ES-I3 (cell line): ENCODE measurements at regions not wholly inside any gene's neighbourhood (a gene's known extent, or its start where the extent isn't known, plus 50 kb on each side); places are given as distances from the start of the nearest gene placed in this dataset.

Source experiments
- H3K36me3 ChIP-seq: 2 replicates; pipeline ENCODE4 v1.6.1; 2013; ENCODE audit warnings: mild to moderate bottlenecking, low read length, control low read depth, moderate library complexity; ENCODE audit not compliant: insufficient read depth
- H3K4me1 ChIP-seq: 2 replicates; pipeline ENCODE4 v1.6.1; 2013; ENCODE audit warnings: mild to moderate bottlenecking, control low read depth, low read length; ENCODE audit not compliant: insufficient read depth
- H3K9ac ChIP-seq: 2 replicates; pipeline ENCODE4 v1.6.1; 2013; ENCODE audit warnings: low read depth, mild to moderate bottlenecking, low read length, moderate library complexity
- H3K9me3 ChIP-seq: 2 replicates; pipeline ENCODE4 v1.6.1; 2013; ENCODE audit warnings: mild to moderate bottlenecking, low read length, moderate library complexity; ENCODE audit not compliant: control insufficient read depth, insufficient read depth

DNA sequence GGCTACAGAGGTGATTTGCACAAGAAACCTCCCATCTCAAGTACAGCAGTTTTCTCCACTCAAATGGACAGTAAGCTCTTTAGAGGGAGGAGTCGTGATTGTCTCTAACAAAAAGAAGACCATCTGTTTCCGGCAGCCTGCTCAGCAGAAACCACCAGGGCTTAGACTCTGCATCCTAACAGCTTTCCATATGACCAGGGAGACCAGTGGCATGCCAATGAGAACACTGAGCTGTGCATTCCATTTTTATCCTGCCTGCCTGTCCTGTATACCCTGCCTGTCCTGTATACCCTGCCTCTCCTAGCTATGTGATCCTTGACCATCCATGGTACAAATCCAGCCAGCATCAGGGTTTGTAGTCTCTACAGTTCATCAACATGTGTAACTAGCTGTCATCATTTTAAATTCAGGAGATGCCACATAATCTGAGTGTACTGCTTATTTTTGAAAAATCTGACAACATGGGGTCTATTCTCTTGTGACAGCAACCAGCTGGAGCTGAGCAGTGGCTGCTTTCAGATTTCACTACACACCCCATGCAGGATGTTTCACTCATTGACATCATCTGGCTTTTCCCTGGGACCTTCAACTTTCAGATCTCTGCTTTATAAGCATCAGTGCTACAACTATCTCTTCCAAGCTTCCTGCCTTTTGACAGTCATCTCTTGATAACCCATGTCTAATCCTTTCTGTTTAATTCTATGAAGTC is 50.5 kb upstream of the POU2AF2 start:
- Histone ChIP-seq H3K36me3 (no peaks in the 10 kb centered on the region), H3K4me1 (no peaks in the 10 kb centered on the region), H3K9me3 (no peaks in the 10 kb centered on the region), H3K9ac (no peak overlapping the region)

DNA sequence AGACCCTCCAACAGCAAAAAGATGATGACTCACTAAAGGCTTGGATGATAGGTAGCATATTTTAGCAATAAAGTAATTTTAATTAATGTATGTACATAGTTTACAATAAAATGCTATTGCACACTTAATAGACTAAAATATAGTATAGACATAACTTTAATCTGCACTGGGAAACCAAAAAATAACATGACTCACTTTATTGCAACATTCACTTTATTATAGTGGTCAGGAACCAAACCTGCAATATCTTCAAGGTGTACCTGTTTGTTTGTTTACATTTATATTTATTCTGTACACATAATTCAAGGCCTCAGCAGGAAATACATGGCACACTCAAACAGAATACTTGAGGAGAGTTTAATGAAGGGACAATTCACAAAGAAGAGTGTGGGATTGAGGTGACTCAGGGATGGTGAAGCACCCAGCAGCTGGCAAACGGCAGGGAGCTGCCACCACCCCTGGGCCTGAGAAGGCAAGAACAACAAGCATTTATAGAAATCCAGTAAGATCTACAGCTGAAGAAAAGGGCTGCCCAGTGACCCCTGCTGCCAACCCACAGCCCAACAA is 51.5 kb upstream of the POU2AF2 start:
- H3K4me1 ChIP-seq: no peaks in the 10 kb centered on the region
- no peak overlapping the region for H3K9ac ChIP-seq
- H3K36me3 ChIP-seq: no peaks in the 10 kb centered on the region
- no peaks in the 10 kb centered on the region for H3K9me3 ChIP-seq

DNA sequence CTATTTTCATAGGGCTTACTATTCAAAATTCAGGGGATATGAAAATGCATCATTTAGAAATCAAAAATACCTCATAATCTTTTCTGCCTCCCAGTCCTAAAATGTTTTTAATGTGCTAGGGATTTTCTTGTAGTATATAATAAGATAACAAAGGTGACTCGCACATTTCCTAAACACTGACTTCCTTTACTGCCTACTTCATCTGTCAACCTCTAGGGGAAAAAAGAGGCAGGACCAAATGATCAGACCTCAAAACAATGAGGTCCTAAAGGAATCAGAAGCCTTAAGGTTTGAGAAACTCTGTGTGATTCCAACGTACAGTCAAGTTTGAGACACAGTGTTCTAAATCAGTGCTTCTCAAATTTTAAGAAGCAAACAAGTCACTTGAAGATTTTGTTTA is 56.1 kb upstream of the POU2AF2 start:
- Histone ChIP-seq H3K9ac (no peak overlapping the region), H3K9me3 (no peaks in the 10 kb centered on the region), H3K36me3 (no peaks in the 10 kb centered on the region), H3K4me1 (no peaks in the 10 kb centered on the region)

DNA sequence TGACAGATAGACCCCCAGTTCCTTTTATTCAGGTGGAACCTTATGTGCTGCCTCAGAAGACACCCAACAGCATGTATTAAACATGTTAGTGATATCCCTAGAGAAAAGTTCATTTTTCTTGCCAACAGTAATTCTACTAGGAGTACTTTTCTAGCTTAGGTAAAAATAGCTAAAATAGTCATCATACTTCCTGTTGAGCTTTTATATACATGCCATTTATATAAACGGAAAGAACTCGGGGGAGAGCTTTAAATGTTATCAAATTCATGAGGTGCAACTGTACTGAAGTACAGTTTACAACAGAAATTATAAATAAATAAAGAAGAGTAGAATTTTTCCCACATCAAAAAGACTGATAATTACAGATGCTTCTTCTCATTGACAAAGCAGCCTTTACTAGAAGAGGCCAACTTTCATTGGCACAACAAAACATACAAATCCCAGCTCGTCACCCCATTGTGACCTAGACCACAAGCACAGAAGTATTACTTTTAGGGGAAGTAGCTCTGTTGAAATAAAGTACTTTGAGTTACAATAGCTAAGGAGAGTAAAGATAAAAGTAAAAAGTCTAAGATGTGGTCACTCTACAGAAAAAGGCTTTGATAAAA is 59.1 kb upstream of the POU2AF2 start:
- H3K4me1 ChIP-seq: no peaks in the 10 kb centered on the region
- no peak overlapping the region for H3K9ac ChIP-seq
- H3K9me3 ChIP-seq: no peaks in the 10 kb centered on the region; the same call in 1 of the 2 replicates
- H3K36me3 ChIP-seq: no peaks in the 10 kb centered on the region

DNA sequence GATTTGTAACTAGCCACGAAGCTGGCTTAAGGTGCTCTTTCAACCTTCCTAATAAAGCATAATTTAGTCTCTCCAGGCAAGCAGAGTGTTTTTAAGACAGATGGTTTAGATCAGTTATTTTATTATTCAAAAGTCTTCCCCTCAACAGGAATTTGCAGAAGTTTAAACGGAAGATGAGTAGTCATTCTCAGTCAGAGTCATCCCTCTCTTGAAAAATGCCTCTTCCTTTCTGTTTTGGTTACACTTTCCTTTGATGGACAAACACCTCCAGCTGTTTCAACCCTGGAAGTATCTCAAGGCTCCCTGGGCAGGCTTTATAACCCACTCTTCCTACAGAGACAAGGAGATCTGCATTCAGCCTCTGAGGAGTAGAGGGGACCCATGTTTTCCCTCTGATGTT is 60.3 kb upstream of the POU2AF2 start:
- Histone ChIP-seq H3K4me1 (no peaks in the 10 kb centered on the region), H3K9me3 (no peaks in the 10 kb centered on the region; the same call in 1 of the 2 replicates), H3K9ac (no peak overlapping the region), H3K36me3 (no peaks in the 10 kb centered on the region)

DNA sequence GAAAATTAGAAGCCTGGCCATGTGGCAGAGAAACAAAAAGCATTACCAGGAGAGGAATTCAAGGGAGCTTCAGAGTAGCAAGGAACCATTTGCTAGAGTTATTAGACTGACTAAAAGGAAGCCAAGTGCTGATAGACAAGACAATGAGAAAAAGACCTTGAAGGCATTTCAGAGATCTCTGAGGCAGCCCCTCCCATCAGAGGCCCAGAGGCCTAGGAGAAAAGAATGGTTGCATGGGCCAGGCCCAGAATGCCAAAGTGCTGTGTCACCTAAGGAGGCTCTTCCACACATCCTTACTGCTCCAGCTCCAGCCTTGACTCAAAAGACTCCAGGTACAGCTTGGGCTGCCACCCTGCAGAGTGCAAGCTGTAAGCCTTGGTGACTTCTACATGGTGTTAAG is 61.8 kb upstream of the POU2AF2 start:
- no peak overlapping the region for H3K9ac ChIP-seq
- no peaks in the 10 kb centered on the region for H3K4me1 ChIP-seq
- H3K36me3 ChIP-seq: no peaks in the 10 kb centered on the region
- H3K9me3 ChIP-seq: no peaks in the 10 kb centered on the region; the same call in 1 of the 2 replicates

DNA sequence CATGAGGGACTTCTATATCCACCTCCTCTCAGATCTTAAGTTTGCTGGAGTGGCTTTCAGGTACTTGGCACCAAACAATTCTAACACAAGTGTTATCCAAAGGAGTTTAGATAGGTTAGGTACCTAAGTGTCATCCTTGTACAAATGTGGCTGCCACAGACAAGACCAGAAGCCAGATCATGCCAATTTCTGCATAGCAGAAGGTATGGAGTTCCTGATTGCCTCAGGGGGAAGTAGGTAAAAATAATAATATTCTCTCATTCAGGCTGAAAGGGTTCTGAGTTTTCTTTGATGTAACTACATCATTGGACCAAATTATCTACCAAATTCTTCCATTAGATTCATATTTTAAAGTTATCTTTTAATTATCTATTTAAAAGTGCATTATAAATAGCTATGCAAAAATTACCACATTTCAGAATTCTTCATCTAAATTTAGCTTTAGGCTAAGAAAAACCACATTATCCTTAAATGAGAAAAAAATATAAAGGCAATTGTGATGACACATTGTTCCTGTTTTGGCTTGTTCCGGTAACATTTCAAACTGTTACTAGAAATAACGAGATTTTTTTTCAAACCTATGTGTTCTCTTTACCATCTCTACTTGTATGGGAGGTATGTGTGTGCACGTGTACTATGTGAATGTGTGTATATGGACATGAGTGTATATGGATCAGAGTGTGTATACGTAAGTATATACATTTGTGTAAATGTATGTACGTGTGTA is 66.2 kb upstream of the POU2AF2 start:
- Histone ChIP-seq H3K36me3 (no peaks in the 10 kb centered on the region), H3K4me1 (no peaks in the 10 kb centered on the region), H3K9ac (no peak overlapping the region), H3K9me3 (no peaks in the 10 kb centered on the region; the same call in 1 of the 2 replicates)

DNA sequence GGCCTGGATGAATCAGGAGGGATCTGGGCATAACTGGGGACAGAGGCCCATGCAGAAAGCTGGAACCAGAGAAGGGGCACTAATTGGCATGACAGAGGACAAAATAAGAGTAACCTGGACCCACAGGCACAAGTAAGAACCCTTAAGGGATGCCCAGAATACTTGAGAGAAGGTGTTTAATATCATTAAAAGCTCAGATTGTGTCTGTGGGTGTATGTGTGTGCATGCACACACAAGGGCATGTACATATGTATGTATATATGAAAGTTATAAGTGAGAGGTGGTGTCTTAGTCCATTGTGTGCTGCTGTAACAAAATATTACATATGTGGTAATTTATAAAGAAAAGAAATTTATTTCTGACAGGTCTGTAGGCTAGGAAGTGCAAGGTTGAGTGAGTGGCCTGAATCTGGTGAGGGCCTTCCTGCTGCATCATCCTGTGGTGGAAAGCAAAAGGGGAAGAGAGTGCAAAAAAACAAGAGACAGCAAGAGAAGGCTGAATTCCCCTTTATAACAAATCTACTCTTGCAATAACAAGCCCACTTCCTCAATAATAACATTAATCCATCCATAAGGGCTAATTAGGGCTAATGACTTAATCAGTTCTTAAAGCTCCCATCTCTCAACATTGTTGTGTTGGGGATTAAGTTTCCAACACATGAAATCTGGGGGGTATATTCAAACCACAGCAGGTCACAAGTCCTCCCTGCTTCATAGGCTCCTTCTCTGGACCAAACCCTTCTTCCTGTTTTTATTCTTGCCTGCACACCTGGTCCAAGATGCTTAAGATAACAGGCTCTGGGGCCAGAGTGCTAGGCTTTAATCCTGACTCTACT is 68.3 kb upstream of the POU2AF2 start:
- Histone ChIP-seq H3K36me3 (no peaks in the 10 kb centered on the region), H3K4me1 (no peaks in the 10 kb centered on the region), H3K9me3 (no peaks in the 10 kb centered on the region), H3K9ac (no peak overlapping the region)

DNA sequence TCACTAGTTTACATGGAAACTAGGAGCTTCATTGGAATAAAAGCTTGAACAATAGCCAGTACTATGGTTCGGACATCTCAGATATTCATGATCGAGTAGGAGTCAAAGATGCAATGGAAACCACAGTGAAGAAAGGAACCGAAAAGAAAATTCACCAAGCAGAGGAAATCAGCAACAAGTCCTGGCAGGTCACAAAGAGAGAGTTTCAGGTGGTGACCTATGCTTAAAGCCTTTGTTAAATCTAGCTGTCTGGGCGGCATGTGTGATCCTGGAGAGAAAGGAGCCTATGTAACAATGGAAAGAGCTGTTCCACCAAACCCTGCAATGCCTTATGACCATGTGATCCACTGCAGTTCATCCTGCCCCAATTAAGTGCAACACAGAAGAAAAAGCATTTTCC is 68.9 kb upstream of the POU2AF2 start:
- H3K36me3 ChIP-seq: no peaks in the 10 kb centered on the region

DNA sequence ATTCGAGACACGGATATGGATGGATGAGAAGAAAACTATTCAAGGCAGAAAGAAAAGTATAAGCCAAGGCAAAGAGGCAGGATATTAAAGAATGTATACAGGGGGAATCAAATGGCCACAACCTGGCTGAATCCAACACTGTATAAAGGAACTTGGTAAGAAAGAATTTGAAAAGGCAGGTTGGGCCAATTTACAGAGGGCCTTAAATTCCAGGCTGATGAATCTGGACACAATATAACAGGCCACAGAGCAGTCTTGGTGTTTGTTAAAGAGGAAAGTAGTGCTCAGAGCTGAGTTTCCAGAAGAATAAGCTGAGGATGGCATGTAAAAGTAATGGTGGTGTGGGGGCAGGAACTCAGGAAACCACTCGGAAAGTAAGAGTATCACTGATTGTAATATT is 72.3 kb upstream of the POU2AF2 start:
- Histone ChIP-seq H3K9me3 (no peaks in the 10 kb centered on the region), H3K9ac (no peak overlapping the region), H3K36me3 (no peaks in the 10 kb centered on the region), H3K4me1 (no peaks in the 10 kb centered on the region)

More for the DNA sequence above, 68.9 kb upstream of the POU2AF2 start:
- Histone ChIP-seq H3K4me1 (no peaks in the 10 kb centered on the region), H3K9ac (no peak overlapping the region), H3K9me3 (no peaks in the 10 kb centered on the region)

DNA sequence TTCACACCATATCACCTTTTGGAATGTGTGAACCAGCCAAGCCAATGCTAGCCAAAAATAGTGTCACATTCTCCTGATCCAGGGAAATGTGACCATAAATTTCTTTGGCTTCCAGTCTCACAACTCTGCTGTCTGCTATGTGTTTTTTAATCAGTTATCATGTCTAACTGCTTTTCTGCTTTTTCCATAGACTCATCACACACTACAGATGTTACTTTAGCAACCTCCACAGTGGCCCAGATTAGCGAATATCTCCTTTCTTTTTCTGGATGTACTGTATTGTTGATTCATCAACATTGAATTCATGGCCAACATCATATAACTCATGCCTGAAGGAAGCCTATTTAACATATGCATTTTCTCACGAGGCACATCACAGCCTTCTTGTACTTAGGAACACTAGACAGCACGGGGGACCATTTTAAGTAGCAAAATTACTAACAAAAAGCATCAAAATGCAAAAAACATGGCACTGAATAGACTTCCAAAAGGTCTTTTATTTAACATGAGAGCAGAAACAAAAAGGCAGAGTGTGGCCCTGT is 73.1 kb upstream of the POU2AF2 start:
- no peaks in the 10 kb centered on the region for H3K9me3 ChIP-seq
- H3K4me1 ChIP-seq: no peaks in the 10 kb centered on the region
- H3K36me3 ChIP-seq: no peaks in the 10 kb centered on the region
- H3K9ac ChIP-seq: no peak overlapping the region

DNA sequence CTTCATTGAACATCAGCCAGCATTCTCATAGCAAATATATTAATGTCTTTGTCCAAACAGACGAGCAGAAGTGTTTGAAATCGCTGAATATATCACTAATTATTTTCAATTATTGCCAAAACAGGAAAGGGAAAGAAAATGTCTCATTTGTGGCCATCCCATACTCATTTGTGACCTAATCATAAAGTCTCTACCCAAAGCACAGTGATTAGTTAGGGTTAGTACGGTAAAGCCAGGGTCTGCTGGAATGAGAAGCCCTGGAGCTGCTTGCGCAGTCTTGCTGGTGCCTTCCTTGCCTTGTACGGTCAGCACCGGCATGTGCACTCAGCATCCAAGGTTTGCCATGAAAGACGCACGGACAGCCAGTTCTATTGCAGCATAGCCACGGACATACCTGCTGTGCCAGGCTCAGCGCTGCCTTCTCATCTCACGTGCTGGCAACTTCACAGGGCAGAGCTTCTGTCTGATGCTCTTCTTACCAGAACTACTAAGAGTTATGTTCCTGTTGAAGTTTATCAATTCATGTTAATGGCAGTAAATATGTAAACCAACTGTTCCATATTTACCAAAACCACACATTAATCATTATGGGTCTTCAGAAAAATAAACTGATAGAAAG is 74.7 kb upstream of the POU2AF2 start:
- no peaks in the 10 kb centered on the region for H3K4me1 ChIP-seq
- H3K9me3 ChIP-seq: no peaks in the 10 kb centered on the region
- no peaks in the 10 kb centered on the region for H3K36me3 ChIP-seq
- no peak overlapping the region for H3K9ac ChIP-seq

DNA sequence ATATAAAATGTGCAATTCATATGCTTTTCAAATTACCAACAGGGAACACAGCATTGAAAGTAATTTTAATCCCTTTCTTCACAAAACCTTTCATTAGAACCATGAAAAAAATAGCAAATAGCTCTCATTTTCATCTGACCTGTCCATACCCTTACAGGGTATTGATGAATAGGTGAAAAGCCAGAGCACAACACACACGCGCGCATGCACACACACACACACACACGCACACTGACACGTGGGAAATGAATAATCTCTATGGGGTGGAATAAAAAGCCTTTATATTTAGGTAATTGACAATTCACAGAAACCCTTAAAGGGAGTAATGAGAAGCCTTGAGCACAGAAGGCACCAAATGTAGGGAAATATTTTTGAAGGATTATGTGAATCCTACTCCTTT is 76.2 kb upstream of the POU2AF2 start:
- H3K9me3 ChIP-seq: no peaks in the 10 kb centered on the region
- H3K9ac ChIP-seq: no peak overlapping the region
- H3K36me3 ChIP-seq: no peaks in the 10 kb centered on the region
- no peaks in the 10 kb centered on the region for H3K4me1 ChIP-seq
